ENCODE measurements at regions not wholly inside any gene's neighbourhood (a gene's known extent, or its start where the extent isn't known, plus 50 kb on each side); places are given as distances from the start of the nearest gene placed in this dataset.

DNA sequence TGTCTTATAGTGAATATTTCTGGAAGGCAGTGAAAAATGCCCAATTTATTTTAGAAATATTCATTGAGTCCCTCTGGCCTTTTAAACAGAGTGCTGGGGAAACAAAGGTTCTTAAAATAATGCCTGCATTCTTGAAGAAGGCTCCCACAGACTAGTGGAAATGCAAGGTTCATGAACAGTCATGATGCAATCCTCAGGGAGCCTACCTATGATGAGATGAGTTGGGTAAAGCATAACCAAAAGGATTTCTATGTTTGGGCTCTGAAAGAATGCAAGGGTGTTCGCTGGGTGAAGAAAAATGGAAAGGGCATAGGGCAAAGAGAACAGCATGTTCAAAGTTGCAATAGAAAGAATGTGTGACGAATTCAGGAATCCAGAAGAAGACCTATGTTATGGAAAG lies 214.5 kb upstream of the MAF start:
- H3K9me3 ChIP-seq (ENCODE audit: control insufficient read depth, low read length): no peaks in the 10 kb centered on the region
- no peak overlapping the region for H3K27ac ChIP-seq
- H3K9ac ChIP-seq: no peak overlapping the region
- no peak overlapping the region for H2AFZ ChIP-seq
- no peaks in the 10 kb centered on the region for H3K79me2 ChIP-seq
- TF ChIP-seq, protein P1, sequence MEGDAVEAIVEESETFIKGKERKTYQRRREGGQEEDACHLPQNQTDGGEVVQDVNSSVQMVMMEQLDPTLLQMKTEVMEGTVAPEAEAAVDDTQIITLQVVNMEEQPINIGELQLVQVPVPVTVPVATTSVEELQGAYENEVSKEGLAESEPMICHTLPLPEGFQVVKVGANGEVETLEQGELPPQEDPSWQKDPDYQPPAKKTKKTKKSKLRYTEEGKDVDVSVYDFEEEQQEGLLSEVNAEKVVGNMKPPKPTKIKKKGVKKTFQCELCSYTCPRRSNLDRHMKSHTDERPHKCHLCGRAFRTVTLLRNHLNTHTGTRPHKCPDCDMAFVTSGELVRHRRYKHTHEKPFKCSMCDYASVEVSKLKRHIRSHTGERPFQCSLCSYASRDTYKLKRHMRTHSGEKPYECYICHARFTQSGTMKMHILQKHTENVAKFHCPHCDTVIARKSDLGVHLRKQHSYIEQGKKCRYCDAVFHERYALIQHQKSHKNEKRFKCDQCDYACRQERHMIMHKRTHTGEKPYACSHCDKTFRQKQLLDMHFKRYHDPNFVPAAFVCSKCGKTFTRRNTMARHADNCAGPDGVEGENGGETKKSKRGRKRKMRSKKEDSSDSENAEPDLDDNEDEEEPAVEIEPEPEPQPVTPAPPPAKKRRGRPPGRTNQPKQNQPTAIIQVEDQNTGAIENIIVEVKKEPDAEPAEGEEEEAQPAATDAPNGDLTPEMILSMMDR (IDR thresholded peaks at IDR 0.05): no peak
- H3K4me3 ChIP-seq (ENCODE audit: low read depth, low read length): no peak overlapping the region
- no peaks in the 10 kb centered on the region for H3K36me3 ChIP-seq (ENCODE audit: control insufficient read depth, insufficient read depth, low read length)
- H3K4me1 ChIP-seq: no peaks in the 10 kb centered on the region
- H3K4me2 ChIP-seq (ENCODE audit: low read length): no peak overlapping the region
- H3K27me3 ChIP-seq (ENCODE audit: control insufficient read depth, insufficient read depth, low read length): no peaks in the 10 kb centered on the region

DNA sequence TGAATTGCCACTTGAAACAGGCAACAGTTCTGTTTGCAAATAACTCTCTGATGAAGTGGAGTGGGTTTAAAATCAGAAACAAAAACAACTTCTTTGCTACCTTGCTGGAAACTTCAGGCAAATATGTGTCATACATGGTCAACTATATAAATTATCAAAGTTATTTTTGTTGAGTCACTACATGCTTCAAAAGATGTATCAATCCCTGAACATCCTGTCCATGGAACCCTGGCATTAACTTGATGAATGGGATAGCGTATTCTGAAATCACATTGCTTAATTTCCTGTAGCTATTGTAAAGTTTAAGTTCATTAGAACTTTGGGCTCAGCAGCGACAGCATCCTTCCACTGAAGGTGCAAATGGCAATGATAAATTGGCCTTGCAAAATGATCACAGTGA lies 213.6 kb upstream of the MAF start:
- no peaks in the 10 kb centered on the region for H3K9me3 ChIP-seq (ENCODE audit: control insufficient read depth, low read length)
- no peaks in the 10 kb centered on the region for H3K4me1 ChIP-seq
- H3K27ac ChIP-seq: no peak overlapping the region
- H2AFZ ChIP-seq: no peak overlapping the region
- H3K79me2 ChIP-seq: no peaks in the 10 kb centered on the region
- no peak overlapping the region for H3K4me2 ChIP-seq (ENCODE audit: low read length)
- no peak overlapping the region for H3K4me3 ChIP-seq (ENCODE audit: low read depth, low read length)
- H3K9ac ChIP-seq: no peak overlapping the region
- no peaks in the 10 kb centered on the region for H3K36me3 ChIP-seq (ENCODE audit: control insufficient read depth, insufficient read depth, low read length)
- TF ChIP-seq, protein P1 (IDR thresholded peaks at IDR 0.05): no peak
- no peaks in the 10 kb centered on the region for H3K27me3 ChIP-seq (ENCODE audit: control insufficient read depth, insufficient read depth, low read length)

DNA sequence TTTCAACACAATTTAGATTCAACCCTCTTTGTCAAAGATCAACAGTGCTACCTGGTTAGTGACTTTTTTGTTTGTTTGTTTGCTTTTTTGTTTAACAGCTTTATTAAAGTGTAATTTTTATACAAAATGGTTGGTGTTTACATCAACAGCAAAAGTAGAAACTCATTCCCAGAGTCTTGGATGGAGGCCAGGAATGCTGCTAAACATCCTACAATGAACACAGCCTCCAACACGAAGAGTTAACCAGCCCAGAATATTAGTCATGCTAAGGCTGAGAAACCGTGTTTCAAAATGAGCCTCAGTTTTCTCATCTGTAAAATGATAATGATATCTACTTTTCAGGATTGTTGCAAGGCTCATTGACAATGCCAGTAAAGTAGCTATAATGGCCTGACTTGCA lies 211.0 kb upstream of the MAF start:
- H3K4me3 ChIP-seq (ENCODE audit: low read depth, low read length): no peak overlapping the region
- H3K79me2 ChIP-seq: no peaks in the 10 kb centered on the region
- H3K36me3 ChIP-seq (ENCODE audit: control insufficient read depth, insufficient read depth, low read length): no peaks in the 10 kb centered on the region
- H2AFZ ChIP-seq: no peak overlapping the region
- H3K4me1 ChIP-seq: no peaks in the 10 kb centered on the region
- TF ChIP-seq, protein P1 (IDR thresholded peaks at IDR 0.05): no peak
- H3K27ac ChIP-seq: no peak overlapping the region
- H3K9ac ChIP-seq: no peak overlapping the region
- H3K9me3 ChIP-seq (ENCODE audit: control insufficient read depth, low read length): no peaks in the 10 kb centered on the region
- no peak overlapping the region for H3K4me2 ChIP-seq (ENCODE audit: low read length)
- no peaks in the 10 kb centered on the region for H3K27me3 ChIP-seq (ENCODE audit: control insufficient read depth, insufficient read depth, low read length)

DNA sequence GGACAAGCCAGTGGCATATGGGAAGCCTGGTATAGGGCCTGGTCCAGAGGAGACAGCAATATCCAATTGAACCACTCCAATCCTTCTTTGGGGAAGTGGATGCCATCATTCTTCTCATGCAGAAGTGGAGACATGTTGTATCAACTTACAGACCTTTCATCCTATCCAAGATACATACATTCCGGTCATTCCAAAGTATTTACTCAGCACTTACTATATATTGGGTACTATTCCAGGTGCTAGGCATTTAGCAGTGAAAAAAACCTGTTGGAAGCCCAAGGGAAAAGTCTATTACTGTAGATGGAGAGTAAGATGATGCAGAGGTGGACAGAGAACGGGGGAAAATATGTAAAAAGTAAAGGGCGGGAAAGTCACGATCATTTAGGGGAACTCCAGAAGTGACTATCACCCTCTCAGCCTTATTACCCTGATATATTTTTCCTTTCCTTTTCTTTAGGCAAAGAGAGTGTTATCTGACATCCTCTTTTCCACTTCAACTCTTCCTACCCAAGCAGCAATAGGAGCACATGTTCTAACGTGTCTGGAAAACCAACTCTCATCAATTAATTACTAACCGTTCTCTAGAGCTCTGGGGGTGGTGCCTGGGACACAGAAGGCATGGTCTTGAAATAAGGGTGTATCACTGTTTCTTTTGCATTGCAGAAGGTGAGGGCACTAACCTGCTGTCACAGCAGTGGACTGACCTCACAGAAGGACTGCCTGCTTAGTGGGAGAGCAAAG lies 210.1 kb upstream of the MAF start:
- Histone ChIP-seq H3K4me1 (no peaks in the 10 kb centered on the region), H3K4me3 (ENCODE audit: low read depth, low read length) (no peak overlapping the region), H3K36me3 (ENCODE audit: control insufficient read depth, insufficient read depth, low read length) (no peaks in the 10 kb centered on the region), H2AFZ (no peak overlapping the region), H3K27ac (no peak overlapping the region), H3K9me3 (ENCODE audit: control insufficient read depth, low read length) (no peaks in the 10 kb centered on the region), H3K27me3 (ENCODE audit: control insufficient read depth, insufficient read depth, low read length) (no peaks in the 10 kb centered on the region), H3K4me2 (ENCODE audit: low read length) (no peak overlapping the region), H3K9ac (no peak overlapping the region), H3K79me2 (no peaks in the 10 kb centered on the region)
- TF ChIP-seq, protein P1 (IDR thresholded peaks at IDR 0.05): no peak

DNA sequence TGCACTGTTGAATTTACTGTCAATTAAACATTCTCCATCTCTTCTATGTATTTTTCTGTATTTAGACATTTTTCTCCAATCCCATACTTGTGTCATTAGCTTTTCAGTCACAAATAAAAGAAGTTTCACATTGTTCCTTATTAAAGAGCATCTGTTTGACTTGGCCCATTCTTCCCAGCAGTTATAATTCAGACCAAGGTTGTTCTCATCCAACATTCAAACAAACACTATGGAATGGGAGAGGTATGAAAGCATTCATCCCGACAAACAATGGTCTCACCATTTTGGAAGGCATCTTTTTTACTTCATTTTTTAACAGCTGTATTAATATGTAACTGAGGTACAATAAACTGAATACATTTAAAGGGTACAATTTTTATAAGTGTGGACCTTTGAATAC lies 208.8 kb upstream of the MAF start:
- TF ChIP-seq, protein P1 (IDR thresholded peaks at IDR 0.05): no peak
- no peak overlapping the region for H2AFZ ChIP-seq
- no peak overlapping the region for H3K27ac ChIP-seq
- no peaks in the 10 kb centered on the region for H3K4me1 ChIP-seq
- no peaks in the 10 kb centered on the region for H3K9me3 ChIP-seq (ENCODE audit: control insufficient read depth, low read length)
- no peak overlapping the region for H3K9ac ChIP-seq
- no peak overlapping the region for H3K4me2 ChIP-seq (ENCODE audit: low read length)
- no peaks in the 10 kb centered on the region for H3K27me3 ChIP-seq (ENCODE audit: control insufficient read depth, insufficient read depth, low read length)
- no peak overlapping the region for H3K4me3 ChIP-seq (ENCODE audit: low read depth, low read length)
- H3K79me2 ChIP-seq: no peaks in the 10 kb centered on the region
- H3K36me3 ChIP-seq (ENCODE audit: control insufficient read depth, insufficient read depth, low read length): no peaks in the 10 kb centered on the region

All from parathyroid adenoma (tissue), 2 donors.